HK-2 (cell line): ENCODE measurements at regions not wholly inside any gene's neighbourhood (a gene's known extent, or its start where the extent isn't known, plus 50 kb on each side); places are given as distances from the start of the nearest gene placed in this dataset.

Source experiments
- DNase-seq: peaks from one replicate; pipeline ENCODE4 v3.0.0-alpha.2; 2018; ENCODE audit not compliant: unreplicated experiment

DNA sequence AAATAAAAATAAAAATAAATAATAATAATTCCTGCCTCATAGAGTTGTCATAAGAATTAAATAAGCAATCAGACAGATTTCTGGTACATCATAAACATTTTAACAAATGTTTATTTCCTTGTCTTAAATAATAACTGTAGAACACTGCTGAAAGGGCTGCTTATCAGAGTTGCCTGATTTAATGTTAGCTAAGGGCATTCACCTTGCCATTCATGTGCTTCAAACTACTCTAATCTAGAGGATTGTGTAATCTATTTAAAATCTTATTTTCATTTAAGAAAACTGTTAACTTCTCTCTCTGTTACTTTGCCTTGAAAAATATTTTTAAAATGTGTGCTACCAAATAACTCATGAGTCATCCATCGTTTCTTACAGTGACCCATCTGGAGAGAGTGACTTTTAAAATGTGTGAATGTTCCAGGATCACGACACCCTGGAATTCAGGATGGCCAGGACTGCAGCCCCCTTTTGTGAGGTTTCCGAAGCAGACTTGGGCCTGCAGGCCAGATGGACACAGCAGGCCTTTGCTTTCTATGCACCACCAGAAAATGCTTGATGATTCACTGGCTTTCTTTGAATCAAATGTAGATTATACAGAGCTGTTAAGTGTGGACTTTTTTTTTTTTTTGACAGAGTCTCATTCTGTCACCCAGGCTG is 109.1 kb upstream of the TNS3 start:
- no peak for DNase-seq

DNA sequence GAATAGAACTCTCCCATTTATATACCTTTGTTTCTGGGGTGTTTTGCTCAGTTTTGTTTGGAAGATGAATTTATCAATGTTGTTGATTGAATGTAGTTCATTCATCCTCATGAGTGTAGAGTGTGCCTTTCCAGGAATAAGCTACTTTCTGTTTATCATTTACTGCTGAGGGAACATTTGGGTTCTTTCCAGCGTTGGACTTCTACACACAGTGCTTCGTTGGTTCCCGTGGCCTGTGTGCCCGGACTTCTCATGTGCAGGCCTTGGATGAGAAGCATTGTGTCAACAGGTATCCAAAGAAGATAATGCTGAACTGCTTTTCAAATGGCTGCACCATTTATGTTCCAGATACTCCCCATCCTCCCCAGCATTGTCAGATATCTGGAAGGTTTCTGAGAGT is 107.6 kb upstream of the TNS3 start:
- no peak for DNase-seq

DNA sequence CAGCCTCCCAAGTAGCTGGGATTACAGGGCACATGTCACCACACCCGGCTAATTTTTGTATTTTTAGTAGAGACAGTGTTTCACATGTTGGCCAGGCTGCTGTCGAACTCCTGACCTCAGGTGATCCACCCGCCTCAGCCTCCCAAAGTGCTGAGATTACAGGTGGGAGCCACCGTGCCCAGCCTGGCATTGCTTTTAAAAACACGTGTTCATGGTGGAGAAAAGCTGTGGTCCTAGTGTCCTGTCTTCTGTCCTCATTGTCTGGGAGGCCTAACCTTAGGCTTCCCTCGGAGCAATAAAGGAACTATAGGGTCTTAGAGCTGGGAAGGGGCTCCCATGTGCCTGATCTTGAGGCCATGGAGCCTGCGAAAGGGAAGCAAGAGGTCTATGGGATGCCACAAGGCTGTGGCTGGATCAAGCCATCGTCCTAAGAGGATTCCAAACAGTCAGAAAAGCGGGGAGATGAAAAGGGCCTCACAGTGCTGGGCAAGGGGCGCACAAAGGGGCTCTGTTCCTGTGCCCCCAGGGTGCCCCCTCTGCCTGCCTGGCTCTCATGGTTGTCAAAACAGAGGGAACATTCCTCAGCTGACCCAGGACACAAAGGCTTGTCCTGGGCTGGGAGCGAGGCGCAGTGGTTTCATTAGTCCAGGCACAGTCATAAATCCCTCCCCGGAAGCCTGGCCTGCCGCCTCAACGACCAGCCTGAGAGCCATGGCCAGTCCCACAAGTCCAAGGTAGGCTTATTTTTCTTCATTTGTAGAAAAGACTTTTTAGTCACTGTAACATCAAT is 106.6 kb upstream of the TNS3 start:
- no peak for DNase-seq

DNA sequence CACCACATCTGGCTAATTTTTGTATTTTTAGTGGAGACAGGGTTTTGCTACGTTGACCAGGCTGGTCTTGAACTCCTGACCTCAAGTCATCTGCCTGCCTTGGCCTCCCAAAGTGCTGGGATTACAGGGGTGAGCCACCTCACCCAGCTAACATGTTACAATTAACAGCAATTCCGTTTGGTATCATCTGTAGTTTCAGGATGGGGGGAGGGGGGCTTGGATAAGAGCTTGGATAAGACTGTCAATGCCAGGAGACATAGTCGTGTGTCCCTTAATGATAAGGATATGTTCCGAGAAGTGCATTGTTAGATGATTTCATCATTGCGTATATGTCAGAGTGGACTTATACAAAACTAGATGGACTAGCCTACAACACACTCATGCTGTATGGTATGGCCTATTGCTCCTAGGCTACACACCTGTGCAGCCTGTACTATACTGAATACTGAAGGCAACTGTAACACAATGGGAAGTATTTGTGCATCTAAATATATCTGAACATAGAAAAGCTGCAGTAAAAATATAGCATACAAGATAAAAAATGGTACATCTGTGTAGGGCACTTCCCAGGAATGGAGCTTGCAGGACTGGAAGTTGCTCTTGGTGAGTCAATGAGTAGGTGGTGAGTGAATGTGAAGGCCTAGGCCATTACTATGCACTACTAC is 103.9 kb upstream of the TNS3 start:
- no peak for DNase-seq

DNA sequence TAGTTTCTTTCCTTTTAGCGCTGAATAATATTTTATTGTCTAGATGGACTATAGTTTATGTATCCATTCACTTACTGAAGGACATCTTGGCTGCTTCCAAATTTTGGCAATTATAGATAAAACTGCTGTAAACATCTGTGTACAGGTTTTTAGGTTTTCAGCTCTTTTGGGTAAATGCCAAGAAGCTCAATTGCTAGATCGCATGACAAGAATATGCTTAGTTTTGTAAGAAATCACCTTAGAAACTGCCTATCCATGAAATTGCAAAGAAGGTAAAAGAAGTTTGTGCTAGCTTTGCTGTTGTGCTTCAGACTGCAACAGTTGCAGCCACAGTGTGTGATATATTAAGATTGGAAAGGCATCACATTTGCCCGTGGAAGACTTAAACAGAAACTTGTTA is 103.2 kb upstream of the TNS3 start:
- no peak for DNase-seq

DNA sequence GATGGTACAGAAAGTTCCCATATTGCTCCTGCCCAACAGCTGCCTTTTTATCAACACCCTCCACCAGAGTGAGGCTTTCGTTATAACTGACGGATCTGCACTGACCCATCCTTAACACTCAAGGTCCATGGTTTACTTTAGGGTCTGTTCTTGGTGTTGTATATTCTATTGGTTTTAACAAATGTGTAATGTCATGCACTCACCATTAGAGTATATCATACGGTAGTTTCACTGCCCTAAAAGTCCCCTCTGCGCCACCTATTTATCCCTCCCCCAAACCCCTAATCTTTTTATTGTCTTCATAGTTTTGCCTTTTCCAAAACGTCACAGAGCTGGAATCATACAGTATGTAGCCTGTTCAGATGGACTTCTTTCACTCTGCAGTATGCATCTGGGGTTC is 102.8 kb upstream of the TNS3 start:
- no peak for DNase-seq

DNA sequence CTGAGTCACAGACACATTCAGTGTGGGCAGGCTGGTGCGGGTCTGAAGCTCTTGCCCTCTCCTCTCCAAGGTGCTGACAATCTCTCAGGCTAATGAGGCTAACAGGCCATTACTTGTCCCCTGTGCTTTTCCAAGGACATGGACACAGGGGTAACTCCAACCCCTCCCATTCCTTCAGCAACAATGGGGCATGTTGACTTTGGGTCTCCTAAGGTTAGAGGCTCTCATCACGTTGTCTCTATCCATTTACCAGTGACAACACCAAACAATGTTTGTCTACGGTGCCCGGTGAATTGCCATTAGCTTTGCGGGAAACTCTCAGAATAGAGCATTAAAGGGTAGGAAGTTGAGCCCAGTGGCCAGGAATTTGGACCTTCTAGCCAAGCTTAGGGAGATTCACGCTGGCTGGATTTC is 101.6 kb upstream of the TNS3 start:
- no peak for DNase-seq

DNA sequence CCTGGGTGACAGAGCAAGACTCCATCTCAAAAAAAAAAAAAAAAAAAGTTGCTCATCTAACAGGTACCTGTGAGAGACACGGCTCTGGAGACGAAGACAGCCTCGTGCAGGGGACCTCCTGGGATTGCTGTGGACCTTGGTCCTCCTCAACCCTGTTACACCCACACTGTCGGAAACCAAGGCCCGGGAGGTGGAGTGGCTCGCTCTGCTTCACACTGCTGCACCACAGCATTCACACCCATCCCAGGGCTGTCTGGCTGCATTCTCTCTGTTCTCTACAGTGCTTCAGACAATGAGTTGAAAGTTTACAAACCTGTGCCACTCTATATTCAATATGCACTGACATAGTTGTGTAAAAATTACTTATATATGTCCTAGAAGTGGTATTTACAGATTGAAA is 101.0 kb upstream of the TNS3 start:
- DNase-seq: no peak

DNA sequence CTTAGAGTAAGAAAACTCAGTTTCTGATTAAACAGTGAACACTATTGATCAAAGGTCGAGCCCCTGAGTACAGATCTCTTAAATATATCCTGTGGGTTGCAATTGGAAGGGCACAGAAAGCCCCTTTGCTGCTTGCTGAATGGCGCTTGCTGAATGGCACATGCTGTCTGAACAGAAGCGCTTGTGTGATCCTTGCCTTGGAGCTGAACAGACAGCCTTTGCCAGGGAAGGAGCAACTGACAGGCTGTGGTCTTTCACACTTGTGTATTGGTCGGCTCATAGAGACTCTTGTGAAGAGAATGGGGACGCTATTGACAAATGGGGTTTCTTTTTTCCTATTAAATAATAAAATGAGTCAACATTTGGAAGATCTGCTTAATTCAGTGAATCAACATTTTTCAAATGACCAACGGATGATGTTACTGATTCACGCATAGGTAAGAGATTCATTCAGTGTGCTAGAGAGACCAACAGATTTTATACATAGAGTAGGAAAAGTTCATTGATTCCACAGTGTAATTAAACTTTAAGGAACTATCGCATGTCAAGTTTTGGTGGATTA is 99.4 kb upstream of the TNS3 start:
- no peak for DNase-seq

DNA sequence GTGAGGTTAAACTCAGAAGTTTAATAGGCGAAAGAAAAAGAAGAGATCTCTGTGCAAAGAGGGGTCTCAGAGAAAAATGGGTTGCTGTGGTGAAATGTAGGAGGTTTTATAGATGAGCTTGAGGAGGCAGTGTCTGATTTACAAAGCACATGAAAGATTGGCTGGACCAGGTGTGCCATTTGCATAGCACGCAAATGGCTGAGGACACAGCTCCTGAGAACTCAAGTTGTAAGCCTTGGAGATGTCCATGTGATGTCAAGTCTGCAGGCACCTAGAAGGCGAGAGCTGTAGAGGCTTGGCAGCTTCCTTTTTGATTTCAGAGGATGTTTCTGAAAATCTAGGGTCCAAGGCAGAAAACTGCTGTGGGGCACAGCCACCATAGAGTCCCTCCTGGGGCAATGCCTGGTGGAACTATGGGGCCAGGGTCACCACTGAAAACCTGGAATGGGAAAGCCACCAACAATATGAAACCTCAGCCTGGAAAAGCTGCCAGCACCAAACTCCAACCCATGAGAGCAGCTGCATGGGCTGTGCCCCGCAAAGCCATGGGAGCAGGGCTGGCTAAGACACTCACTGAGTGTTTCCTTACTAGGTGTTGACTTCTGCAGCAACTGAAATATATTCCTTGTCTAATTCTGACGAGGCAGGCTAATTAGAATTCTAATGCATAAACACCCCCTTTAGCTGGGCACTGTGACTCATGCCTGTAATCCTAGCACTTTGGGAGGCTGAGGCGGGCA is 96.9 kb upstream of the TNS3 start:
- no peak for DNase-seq

DNA sequence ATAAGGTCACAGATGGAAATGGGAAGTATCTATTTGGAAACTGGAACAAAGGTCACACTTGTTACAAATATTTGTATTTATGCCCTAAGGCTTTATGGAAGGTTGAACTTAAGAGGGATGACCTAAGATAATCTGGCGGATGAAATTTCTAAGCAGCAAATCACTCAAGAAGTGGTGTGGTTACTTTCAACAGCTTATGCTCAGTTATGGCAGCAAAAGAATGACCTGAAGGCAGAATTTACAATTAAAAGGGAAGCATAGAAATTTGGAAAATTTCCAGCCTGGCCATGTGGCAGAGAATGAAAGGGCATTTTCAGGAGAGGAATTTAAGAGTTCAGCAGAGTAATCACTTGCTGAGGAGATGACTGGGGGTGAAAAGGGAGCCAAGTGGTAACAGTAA is 95.8 kb upstream of the TNS3 start:
- DNase-seq: no peak

DNA sequence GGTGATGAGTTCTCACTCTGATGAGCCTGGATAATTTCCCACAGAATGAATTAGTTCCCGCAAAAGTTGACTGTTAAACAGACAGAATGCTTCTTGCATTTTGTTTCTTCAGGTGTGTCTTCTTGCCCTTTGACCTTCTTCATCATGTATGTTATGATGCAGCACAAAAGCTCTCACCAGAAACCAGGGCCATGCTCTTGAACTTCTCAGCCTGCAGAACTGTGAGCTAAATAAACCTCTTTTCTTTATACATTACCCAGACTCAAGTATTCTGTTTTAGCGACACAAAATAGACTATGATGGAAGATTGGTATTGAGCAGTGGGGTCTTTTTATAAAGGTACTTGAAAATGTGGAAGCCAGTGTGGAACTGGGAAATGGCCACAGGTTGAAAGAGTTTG is 95.2 kb upstream of the TNS3 start:
- no peak for DNase-seq

DNA sequence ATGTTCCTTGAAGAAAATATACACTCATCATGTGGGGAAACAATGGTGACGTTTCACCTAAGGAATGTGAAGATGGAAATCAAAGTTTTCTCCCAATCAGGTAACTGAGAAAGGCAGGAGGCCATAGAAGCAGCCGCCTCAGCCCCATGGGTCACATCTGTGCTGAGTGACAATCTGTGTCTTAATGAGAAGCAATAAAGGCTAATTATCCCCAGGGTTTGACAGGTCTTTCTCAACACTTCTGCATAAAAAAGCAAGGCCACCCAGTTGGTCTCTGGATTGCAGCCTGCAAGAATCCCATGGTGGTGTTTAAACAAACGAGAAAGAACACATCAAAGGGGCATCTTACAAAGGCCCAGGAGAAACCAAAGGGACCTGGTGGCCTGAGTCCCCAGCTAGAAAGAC is 91.1 kb upstream of the TNS3 start:
- DNase-seq: no peak

DNA sequence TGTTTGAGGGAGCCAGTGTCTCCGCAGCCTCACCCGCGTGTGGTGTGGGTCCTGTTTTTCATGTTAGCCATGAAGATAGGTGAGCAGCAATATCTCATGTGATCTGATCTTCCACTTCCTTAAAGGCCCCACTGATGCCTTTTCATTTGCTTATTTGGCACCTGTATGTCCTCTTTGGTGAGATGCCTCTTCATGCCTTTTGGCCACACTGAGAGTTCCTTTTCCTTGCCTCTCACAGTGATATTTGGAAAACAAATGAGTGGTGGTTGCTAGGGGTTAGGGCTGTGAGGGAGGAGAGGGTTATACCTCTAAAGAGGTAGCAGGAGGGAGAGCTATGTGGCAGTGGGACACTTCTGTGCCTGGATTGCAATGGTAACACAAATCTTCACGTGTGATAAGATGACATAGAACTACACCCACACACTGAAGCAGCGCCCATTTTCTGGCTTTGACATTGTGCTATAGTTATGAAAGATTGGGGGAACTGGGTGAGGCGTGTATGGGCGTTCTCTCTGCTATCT is 90.4 kb upstream of the TNS3 start:
- DNase-seq: no peak

DNA sequence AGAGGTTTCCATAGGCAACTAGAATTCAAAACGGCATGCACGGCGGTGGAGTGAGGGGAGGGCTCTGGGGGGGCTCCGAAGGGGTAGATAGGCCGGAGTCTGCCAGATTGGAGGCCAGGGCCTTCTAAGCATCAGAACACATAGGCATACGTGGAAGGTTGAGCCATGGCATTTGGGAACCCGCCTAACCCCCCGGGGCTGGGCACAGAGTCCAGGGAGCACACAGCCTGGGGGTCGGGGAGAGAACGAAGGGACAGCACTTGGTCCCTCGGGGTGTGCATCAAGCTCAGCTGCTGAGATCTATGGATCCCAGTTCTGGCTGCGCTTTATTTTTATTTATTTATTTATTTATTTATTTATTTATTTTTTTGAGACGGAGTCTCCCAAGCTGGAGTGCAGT is 89.4 kb upstream of the TNS3 start:
- DNase-seq: no peak

DNA sequence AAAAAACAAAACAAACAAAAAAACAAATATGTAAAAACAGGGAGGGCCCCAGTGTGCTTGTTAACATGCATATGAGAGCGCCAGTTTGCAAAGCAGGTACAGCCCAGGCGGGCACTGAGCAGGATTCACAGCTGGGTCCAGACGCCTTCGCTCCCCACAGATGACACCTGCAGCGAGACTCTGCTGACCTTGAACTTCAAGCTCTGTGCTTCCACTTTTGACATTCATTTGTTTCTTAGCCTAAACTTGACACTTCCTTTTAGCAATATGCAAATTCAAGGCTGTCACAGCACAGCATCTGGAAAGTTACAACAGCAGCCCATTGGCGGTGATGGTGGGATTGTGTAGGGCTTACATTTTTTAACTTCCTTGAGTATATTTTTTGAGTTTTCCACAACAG is 88.8 kb upstream of the TNS3 start:
- DNase-seq: no peak

DNA sequence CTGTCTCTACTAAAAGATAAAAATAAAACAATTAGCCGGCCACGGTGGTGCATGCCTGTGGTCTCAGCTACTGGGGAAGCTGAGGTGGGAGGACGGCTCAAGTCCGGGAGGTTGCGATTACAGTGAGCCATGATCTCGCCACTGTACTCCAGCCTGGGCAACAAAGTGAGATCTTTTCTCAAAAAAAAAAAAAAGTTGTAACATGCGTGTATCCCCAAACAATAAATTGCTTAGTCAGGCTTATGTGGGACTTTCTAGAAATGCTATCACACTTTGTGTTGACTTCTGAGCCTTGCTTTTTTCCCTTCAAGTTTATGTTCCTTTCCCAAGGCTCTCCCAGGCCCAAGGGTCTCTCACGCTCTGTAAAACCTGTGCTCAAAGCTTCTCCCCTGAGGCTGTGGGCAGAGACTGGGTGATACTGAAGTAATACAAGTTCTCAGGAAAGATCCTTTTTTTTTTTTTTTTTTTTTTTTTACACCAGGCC is 88.0 kb upstream of the TNS3 start:
- DNase-seq: no peak

DNA sequence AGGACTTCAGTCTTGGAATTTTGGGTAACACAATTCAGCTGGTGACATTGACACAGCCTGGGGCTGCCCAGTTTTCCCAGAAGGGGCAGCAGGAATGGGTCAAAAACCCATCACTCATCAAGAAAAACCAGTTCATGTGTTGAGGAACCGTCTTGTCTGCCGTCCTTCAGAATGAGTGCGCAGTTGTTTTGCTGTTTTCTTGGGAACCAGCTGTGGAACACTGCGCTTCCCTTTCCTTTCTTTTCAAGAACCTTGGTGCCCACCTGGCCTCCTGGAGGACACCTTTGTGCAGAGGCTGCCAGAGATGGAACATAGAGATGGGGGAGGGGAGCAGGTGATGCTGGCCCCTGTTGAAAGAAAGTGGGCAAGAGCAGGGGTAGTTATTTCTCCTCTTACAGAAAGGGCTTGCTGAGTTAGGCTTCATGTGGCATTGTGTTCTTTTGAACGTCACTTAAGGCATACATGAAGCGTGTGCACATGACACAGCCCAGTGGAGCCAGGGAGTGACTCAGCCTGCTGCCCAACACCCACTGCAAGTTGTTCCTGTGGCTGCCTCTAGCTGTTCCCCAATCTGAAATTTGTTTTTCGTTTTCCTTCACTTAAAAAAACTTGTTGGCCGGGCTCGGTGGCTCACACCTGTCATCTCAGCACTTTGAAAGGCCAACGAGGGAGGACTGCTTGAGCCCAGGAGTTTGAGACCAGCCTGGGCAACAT is 87.4 kb upstream of the TNS3 start:
- peak; percentile 89 for DNase-seq

DNA sequence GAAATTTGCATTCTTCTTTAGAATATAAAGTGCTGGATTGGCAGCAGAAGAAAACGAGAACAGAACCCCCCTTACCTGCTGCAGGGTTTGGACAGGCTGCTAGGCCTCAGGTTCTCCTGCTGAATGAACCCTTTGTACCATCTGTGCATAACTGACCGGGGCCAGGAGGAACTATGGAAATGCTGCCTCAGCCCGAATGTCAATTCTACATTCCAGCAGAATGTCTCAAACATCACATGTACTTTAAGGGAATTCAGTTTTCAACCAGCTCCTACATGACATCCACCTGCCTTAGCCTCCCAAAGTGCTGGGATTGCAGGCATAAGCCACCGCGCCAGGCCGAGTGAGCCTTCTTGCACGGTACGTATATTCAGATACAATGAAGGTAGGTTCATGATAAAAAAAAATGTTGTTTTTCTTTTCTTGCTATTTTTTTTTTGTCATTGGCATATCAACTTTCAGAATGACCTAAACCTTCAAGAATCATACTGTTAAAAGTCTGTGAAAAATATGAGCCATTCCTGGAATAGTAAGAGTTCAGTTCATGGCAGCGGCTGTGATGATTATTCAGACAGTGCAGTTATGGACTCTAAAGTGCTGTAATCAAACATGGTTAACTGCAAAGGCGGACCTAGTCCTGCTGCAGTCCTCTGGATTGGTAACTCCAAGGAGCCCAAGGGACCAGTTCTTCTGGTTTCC is 84.4 kb upstream of the TNS3 start:
- DNase-seq: no peak

DNA sequence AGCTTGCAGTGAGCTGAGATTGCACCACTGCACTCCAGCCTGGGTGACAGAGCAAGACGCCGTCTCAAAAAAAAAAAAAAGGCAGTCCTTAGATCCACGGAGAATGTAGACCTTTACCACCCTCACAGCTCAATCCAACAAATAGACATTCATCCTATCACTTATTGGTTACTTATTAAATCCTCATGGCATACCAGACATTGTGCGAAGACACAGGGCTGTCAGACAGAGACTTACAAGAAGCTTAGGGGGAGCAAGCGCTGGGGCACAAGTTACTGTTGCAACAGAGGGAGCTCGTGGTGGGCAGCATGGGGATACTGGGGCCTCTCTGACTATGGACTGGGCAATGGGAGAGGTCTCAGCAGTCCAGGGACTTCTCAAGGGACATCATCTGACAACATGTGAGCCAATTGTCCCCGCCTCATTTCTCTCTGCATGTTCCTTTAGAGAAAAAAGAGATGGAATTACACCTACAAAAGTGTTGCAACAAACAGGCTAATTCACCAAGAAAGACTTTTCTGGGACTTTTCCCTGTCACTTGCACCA is 82.8 kb upstream of the TNS3 start:
- no peak for DNase-seq
